Upper lobe of left lung (tissue), 4 donors: ENCODE measurements at regions not wholly inside any gene's neighbourhood (a gene's known extent, or its start where the extent isn't known, plus 50 kb on each side); places are given as distances from the start of the nearest gene placed in this dataset.

ENCODE experiments used
- POLR2A ChIP-seq, 4 donors: fragments of 450-650 bp; IDR thresholded peaks; one replicate each; pipeline ENCODE4 v1.5.1; 2016 to 2017; ENCODE audit warnings: antibody characterized with exemption in 4 of 4, mild to moderate bottlenecking in 2 of 4
- POLR2AphosphoS5 ChIP-seq, 2 donors: sonication (generic); formaldehyde crosslinking; IDR thresholded peaks; one replicate each; pipeline ENCODE4 v1.5.1; 2017; ENCODE audit warnings: antibody characterized with exemption in 2 of 2
- TF ChIP-seq, protein P1 (sequence below), 6 experiments: fragments of 450-650 bp in 4 of 6; fragments of 200-600 bp in 2 of 6; sonication (generic) in 2 of 6; IDR thresholded peaks; one replicate each; pipeline ENCODE4 v1.5.1; 2016 to 2019; ENCODE audit warnings: antibody characterized with exemption in 6 of 6

DNA sequence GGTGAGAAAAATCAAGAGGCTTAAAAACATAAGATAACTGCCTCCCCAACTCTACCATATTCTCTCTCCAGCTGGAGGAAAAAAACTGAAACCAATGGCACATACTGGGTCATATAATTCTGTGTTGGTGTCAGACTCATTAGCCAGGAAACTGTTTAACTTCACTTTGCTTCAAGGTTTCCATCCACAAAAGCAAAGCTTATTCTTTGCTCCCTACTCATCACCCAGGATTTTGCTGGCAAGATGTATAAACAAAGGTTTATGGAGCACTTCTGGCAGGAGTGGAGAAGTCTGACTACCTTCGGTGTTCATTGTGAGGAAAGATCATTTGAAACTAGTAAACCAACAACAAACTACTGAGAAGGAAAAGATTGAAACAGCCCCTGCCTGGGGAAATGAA lies 197.5 kb upstream of the SERP2 start:
- TF ChIP-seq, protein P1, sequence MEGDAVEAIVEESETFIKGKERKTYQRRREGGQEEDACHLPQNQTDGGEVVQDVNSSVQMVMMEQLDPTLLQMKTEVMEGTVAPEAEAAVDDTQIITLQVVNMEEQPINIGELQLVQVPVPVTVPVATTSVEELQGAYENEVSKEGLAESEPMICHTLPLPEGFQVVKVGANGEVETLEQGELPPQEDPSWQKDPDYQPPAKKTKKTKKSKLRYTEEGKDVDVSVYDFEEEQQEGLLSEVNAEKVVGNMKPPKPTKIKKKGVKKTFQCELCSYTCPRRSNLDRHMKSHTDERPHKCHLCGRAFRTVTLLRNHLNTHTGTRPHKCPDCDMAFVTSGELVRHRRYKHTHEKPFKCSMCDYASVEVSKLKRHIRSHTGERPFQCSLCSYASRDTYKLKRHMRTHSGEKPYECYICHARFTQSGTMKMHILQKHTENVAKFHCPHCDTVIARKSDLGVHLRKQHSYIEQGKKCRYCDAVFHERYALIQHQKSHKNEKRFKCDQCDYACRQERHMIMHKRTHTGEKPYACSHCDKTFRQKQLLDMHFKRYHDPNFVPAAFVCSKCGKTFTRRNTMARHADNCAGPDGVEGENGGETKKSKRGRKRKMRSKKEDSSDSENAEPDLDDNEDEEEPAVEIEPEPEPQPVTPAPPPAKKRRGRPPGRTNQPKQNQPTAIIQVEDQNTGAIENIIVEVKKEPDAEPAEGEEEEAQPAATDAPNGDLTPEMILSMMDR (IDR thresholded peaks at IDR 0.05), result no peak
- TF ChIP-seq POLR2A (IDR thresholded peaks at IDR 0.05), result no peak
- TF ChIP-seq POLR2AphosphoS5 (IDR thresholded peaks at IDR 0.05), result no peak
